Keratinocyte (primary cell): ENCODE measurements at regions not wholly inside any gene's neighbourhood (a gene's known extent, or its start where the extent isn't known, plus 50 kb on each side); places are given as distances from the start of the nearest gene placed in this dataset.

Experiments used
- DNase-seq: peaks from one replicate; pipeline ENCODE4 v3.0.0-alpha.2; 2011; ENCODE audit warnings: low read depth, missing footprints, low spot score
- FAIRE-seq: peaks from 2 replicates; lab custom pipeline; 2011; peaks lifted over from hg19 to GRCh38; lab: Jason Lieb, UNC
- H2AFZ ChIP-seq: 2 replicates; pipeline ENCODE4 v1.6.0; 2012; ENCODE audit warnings: low read length, control low read depth, inconsistent platforms; ENCODE audit not compliant: control insufficient read depth
- H3K27ac ChIP-seq: 2 replicates; pipeline ENCODE4 v1.5.1; 2011; ENCODE audit warnings: low read length; ENCODE audit not compliant: control insufficient read depth, insufficient read depth
- H3K27me3 ChIP-seq: 3 replicates; pipeline ENCODE4 v1.6.0; 2011; ENCODE audit warnings: low read length; ENCODE audit not compliant: control insufficient read depth, insufficient read depth; ENCODE audit errors: extremely low read depth
- H3K36me3 ChIP-seq, 2 experiments: 2 replicates in 1 of 2; 3 replicates in 1 of 2; pipeline ENCODE4 v1.5.1; 2011; ENCODE audit warnings: low read length in 2 of 2, mild to moderate bottlenecking in 1 of 2; ENCODE audit not compliant: control insufficient read depth in 2 of 2, insufficient read depth in 2 of 2; ENCODE audit errors: extremely low read depth in 1 of 2
- H3K4me1 ChIP-seq: 3 replicates; pipeline ENCODE4 v1.5.1; 2011; ENCODE audit warnings: low read length; ENCODE audit not compliant: control insufficient read depth, insufficient read depth; ENCODE audit errors: extremely low read depth
- H3K4me2 ChIP-seq: 3 replicates; pipeline ENCODE4 v1.6.0; 2011; ENCODE audit warnings: low read depth, low read length; ENCODE audit not compliant: control insufficient read depth, insufficient read depth; ENCODE audit errors: extremely low read depth
- H3K4me3 ChIP-seq, 3 experiments: fragments of 200-600 bp in 1 of 3; sonication (generic) in 1 of 3; 2 replicates in 2 of 3; 3 replicates in 1 of 3; pipeline ENCODE4 v1.5.1; 2011 to 2016; ENCODE audit warnings: low read length in 3 of 3, mild to moderate bottlenecking in 3 of 3, control low read depth in 2 of 3, inconsistent platforms in 1 of 3, low read depth in 1 of 3, mixed read lengths in 1 of 3, mixed run types in 1 of 3, moderate library complexity in 1 of 3; ENCODE audit not compliant: control insufficient read depth in 2 of 3, insufficient read depth in 2 of 3; ENCODE audit errors: extremely low read depth in 1 of 3
- H3K79me2 ChIP-seq: 2 replicates; pipeline ENCODE4 v1.6.0; 2012; ENCODE audit warnings: low read length; ENCODE audit not compliant: control insufficient read depth, insufficient read depth
- H3K9ac ChIP-seq: 3 replicates; pipeline ENCODE4 v1.6.0; 2011; ENCODE audit warnings: low read length; ENCODE audit not compliant: control insufficient read depth, insufficient read depth; ENCODE audit errors: extremely low read depth
- H3K9me1 ChIP-seq: 3 replicates; pipeline ENCODE4 v1.6.0; 2011; ENCODE audit warnings: low read length; ENCODE audit not compliant: control insufficient read depth, insufficient read depth; ENCODE audit errors: extremely low read depth
- H3K9me3 ChIP-seq: 2 replicates; pipeline ENCODE4 v1.5.1; 2012; ENCODE audit warnings: low read depth, low read length; ENCODE audit not compliant: control insufficient read depth
- H4K20me1 ChIP-seq: 3 replicates; pipeline ENCODE4 v1.6.0; 2011; ENCODE audit warnings: low read length; ENCODE audit not compliant: control insufficient read depth, insufficient read depth; ENCODE audit errors: extremely low read depth
- CTCF ChIP-seq, 3 experiments: IDR thresholded peaks in 1 of 3; conservative IDR thresholded peaks in 1 of 3; optimal IDR thresholded peaks in 1 of 3; 2 replicates in 2 of 3; 3 replicates in 1 of 3; pipeline versions ENCODE3 to v1.5.1; 2011; ENCODE audit warnings: low read length in 3 of 3, mild to moderate bottlenecking in 3 of 3, moderate library complexity in 2 of 3, control low read depth in 1 of 3, inconsistent platforms in 1 of 3; ENCODE audit not compliant: insufficient read depth in 2 of 3; ENCODE audit errors: extremely low read depth in 1 of 3
- EZH2 ChIP-seq: IDR thresholded peaks from one replicate; pipeline ENCODE4 v1.6.1; 2012; ENCODE audit warnings: inconsistent platforms, mild to moderate bottlenecking, low read length, moderate library complexity
- dilution Hi-C: fragments of 300-500 bp; cut with MboI; formaldehyde crosslinking; loops from one replicate; pipeline ENCODE4 v1.7.0; 2020; ENCODE audit warnings: low sequenced_read_pairs; ENCODE audit not compliant: extremely low pct_ligation_motif_present

- DNase-seq (no peak), FAIRE-seq (no peak)
- Histone ChIP-seq H2AFZ (no peak overlapping the region), H3K9ac (no peak overlapping the region), H3K27me3 (peaks cover 16% of the 10 kb centered on the region), H4K20me1 (no peaks in the 10 kb centered on the region), H3K79me2 (no peaks in the 10 kb centered on the region), H3K4me2 (no peak overlapping the region), H3K36me3 (no peaks in the 10 kb centered on the region), H3K9me1 (no peaks in the 10 kb centered on the region), H3K9me3 (no peaks in the 10 kb centered on the region), H3K27ac (no peak overlapping the region), H3K4me3 (no peak overlapping the region), H3K4me1 (no peaks in the 10 kb centered on the region)
- TF ChIP-seq EZH2 (no peak), CTCF (optimal IDR thresholded peaks at IDR 0.05 in 1 of 3, IDR thresholded peaks at IDR 0.05 in 1 of 3, conservative IDR thresholded peaks at IDR 0.05 in 1 of 3; ENCODE audit: extremely low read depth in 1 of 3, insufficient read depth in 2 of 3, low read length in 3 of 3) (no peak)
- dilution Hi-C loops = no loop called here
Observed at GRCh38 chr7:1331561-1332467, 99.1 kb downstream of the UNCX start.

GRCh38 chr7:1336509-1336908, 103.8 kb downstream of the UNCX start:
- Histone ChIP-seq H3K36me3 (no peaks in the 10 kb centered on the region), H3K79me2 (no peaks in the 10 kb centered on the region)
- TF ChIP-seq EZH2 = no peak
- TF ChIP-seq CTCF (optimal IDR thresholded peaks at IDR 0.05 in 1 of 3, IDR thresholded peaks at IDR 0.05 in 1 of 3, conservative IDR thresholded peaks at IDR 0.05 in 1 of 3; ENCODE audit: extremely low read depth in 1 of 3, insufficient read depth in 2 of 3, low read length in 3 of 3) = no peak

More at GRCh38 chr7:1336509-1336908, 103.8 kb downstream of the UNCX start:
- Histone ChIP-seq H3K9me3 (no peaks in the 10 kb centered on the region), H3K27ac (no peak overlapping the region), H3K9me1 (no peaks in the 10 kb centered on the region), H3K4me3 (no peak overlapping the region), H2AFZ (no peak overlapping the region), H3K9ac (no peak overlapping the region), H3K27me3 (peaks cover 20% of the 10 kb centered on the region), H4K20me1 (no peaks in the 10 kb centered on the region), H3K4me1 (no peaks in the 10 kb centered on the region), H3K4me2 (no peak overlapping the region)
- dilution Hi-C loops = no loop called here
- DNase-seq (no peak), FAIRE-seq (no peak)
